Limb (tissue), 2 donors: ENCODE measurements at regions not wholly inside any gene's neighbourhood (a gene's known extent, or its start where the extent isn't known, plus 50 kb on each side); places are given as distances from the start of the nearest gene placed in this dataset.

Experiments used
- DNase-seq, 2 donors: peaks; one replicate each; pipeline ENCODE4 v3.0.0-alpha.2; 2016; ENCODE audit errors: extremely low spot score in 2 of 2

DNA sequence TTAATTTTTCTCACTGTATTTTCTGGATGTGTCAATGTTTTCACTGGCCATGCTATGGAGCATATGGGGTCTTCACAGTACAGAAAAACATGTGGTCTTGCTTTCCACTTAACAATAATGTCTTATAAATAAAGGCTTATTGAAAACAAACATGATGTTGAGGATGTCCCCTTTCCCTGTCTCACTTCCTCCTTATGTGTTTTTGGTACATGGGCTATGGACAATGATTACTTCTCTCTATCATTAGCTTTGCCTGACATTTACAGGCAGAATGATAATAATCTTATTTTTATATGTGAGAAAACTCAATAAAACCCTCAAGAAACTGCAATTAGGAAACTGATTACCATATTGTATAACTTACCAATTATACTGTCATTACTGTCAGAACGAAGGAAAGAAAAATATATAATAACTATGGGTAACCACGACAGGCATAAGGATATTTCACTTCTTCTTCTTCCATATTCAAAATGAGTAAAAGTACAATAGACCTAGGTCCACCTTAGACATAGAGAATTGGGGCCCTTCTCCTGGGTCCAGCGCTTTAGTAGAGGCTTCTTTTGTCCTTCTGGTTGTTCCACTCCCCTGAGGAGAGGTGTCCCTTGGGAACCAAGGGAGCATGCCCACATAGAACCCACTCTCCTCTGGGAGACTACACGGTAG lies 375.0 kb downstream of the MAN2A1 start:
- no peak for DNase-seq

- DNase-seq, result no peak
Measured at GRCh38 chr5:110070836-110071235, 381.1 kb downstream of the MAN2A1 start.

GRCh38 chr5:110072651-110073050 lies 382.9 kb downstream of the MAN2A1 start:
- no peak for DNase-seq

DNA sequence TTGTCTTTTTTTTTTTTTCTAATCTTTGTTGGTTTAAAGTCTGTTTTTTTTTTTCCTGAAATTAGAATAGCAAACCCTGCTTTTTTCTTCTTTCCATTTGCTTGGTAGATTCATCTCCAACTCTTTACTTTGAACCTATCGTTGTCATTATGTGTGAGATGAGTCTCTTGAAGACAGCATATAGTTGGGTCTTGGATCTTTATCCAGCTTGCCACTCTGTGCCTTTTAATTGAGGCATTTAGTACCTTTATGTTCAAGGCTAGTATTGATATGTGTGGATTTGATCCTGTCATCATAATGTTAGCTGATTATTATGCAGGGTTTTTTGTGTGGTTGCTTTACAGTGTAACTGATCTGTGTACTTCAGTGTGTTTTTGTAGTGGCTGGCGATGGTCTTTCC lies 383.8 kb downstream of the MAN2A1 start:
- no peak for DNase-seq

DNA sequence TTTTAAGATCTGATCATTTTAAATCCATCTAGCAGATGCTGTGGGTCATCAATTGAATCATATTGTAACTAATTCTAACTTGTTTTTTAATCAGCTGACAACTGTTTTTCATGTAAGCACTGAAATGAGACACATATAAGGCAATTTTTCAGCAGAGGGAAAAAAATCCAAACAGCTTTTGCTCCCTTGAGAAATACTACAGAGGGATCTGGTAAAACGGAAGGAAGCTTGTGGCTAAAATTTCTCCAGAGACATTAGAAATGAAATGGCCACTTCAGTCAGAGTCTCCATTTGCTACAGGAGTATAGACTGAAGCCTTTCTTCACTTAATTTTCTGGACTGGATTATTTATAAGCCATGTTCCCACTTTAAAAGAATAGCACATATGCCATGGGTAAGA lies 385.9 kb downstream of the MAN2A1 start:
- DNase-seq, result no peak

DNA sequence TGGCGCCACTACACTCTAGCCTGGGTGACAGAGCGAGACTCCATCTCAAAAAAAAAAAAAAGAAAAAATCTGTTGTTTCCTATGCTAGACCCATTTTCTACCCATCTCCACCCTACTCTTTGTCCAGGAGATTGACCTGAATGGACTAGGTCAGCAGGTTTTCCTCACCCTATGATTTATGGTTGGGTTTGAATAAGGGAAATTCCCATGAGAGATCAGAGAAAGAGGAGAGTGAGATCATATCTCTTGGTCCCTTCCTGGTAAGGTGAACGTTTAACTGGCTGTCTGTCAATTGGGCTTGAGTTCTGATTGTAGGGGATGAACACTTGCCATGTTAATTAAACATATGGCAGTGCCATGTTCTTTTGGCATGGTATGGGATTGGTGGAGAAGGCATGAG lies 387.4 kb downstream of the MAN2A1 start:
- DNase-seq, result no peak

- DNase-seq, result no peak
Measured at GRCh38 chr5:110082194-110082593, 392.5 kb downstream of the MAN2A1 start.

DNA sequence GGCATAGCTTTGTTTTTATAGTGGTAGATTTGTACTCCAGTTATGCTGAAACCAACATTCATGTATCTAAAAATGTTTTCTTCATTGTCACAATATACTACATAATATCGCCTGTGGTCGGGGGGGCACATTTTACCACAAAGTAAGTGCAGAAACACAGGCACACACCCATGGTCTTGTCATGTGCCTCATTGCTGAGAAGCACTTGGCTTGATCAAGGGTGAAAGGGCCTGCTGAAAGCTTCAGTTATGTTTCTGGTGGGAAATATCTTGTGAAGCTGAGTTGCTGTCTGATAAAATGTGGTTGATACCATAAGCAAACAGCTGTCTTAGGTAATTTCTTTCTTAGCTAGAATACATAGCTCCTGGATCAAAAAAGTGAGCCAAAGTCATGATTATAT lies 393.1 kb downstream of the MAN2A1 start:
- DNase-seq, result no peak

DNA sequence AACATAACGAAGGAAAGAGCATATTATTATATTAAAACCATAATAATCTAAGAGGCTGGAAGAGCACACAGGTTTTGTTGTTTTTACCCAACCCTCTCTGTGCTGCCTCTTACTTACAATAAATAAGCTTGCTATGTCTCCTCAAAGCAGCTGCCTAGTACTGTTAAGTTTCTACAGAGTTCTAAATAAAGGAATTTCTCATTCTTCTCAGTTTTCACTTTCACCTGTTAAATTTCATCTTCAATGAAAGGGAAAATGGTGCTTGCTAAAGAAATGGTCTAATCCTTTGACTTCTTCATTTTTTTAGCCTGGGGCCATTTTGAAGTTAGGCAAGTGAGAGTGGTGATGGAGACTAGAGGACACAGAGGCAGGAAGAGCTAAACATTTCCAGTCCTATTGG lies 396.1 kb downstream of the MAN2A1 start:
- no peak for DNase-seq

DNA sequence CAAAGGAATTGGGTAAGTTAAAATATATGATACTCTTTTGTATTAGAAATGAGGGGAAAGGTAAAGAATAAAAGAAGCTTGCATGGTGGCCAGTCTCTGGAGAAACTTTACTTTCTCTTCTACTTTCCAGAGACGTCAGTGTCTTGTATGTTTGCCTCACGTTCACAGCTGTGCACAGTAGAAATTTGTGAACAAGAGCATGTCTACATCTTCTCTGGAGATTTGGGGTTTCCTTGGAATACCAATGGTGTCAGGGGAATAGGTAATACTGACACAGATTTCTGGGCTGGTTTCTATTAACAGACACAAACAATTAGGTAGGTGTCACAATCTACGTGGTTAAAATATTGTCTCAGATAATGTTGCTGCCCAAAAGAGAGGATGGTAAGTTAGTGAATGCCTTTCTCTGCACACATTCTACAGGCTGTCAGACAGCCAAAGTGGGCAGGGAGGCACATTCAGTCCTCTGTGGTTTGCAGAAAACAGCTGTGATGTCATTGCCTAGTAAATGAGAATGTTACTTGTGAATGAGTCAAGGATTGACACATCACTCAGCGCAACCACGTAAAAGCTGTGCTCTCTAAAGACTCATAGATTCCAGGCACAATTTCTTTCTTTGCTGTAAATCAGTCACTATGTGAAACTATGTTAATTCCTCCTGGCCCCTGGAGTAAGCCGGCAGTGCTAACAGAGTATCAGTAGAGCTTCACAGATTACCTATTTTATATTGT lies 397.1 kb downstream of the MAN2A1 start:
- DNase-seq, result peak; percentile 32 to 65

DNA sequence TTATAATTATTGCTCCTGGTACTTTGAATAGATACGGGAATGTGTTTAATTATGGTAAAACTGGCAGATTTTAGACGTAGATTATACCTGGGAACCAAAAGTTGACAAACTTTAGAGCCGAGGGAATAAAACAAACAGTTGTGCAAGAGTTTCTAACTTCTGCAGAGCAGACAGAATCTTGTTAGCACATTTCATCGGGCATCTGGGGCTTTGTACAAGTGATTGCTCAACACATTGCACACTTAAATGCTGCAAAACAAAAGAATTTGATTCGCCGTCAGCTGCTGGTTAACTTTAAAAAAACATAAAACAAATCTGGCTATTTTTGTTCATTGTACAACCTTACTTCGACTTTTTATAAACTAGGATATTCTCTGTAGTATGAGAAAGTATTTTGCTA lies 398.1 kb downstream of the MAN2A1 start:
- DNase-seq, result no peak

DNA sequence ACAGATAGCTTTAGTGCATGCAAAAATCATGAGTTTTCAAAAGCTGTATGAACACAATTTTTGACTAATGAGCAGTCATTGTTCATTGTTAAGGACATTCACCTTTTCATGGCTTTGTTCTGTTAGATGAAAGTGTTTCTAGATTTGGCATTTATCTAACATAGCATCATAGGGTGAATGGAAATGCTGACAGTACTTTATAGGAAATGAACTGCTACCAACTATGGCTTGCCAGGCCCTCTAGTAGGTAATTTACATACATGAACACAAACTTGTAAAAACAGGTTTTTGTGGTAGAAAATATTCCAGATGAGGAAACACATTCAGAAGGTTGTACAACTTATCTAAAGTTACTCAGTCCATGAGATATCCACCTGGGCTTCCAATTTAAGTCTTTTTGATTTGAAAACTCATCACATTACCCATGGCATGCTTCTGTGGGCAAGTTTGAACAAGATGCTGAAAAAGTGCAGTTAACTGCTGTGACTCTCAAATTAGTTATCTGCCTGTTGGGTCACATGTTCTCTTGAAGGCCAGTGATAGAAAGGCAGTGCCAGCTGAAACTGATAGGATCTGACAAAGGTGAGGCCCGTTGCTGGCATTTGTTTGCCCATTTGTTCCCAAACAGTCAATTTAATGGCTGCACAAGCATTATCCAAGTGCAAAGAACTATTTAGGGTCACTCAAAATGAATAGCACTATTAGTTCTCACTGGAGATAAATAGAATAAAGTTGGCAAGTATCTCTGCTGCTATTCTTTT lies 399.1 kb downstream of the MAN2A1 start:
- DNase-seq, result no peak

GRCh38 chr5:110092955-110093785 lies 403.4 kb downstream of the MAN2A1 start:
- no peak for DNase-seq

- DNase-seq, result no peak
Measured at GRCh38 chr5:110094109-110094508, 404.4 kb downstream of the MAN2A1 start.

- DNase-seq, result no peak
Measured at GRCh38 chr5:110094548-110094947, 404.8 kb downstream of the MAN2A1 start.

DNA sequence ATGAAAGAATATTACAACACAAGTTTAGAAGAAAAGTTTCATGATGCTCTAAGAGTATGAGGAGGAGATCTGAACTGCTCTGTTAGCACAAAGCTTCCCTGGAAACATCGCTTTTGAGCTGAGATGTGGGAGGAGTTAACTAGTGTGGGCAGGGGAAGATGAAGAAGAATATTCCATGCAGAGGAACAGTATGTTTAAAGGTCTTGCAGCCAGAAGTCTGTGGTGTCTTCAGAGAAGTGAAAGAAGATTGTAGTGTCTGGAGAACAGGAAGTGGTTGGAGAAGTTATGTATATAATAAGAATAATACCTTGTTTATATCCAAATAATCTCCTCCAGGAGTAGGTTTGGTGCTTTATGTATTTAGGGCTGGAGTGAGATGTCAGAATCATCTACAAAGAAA lies 406.7 kb downstream of the MAN2A1 start:
- DNase-seq, result no peak

GRCh38 chr5:110099572-110099971 lies 409.8 kb downstream of the MAN2A1 start:
- no peak for DNase-seq

DNA sequence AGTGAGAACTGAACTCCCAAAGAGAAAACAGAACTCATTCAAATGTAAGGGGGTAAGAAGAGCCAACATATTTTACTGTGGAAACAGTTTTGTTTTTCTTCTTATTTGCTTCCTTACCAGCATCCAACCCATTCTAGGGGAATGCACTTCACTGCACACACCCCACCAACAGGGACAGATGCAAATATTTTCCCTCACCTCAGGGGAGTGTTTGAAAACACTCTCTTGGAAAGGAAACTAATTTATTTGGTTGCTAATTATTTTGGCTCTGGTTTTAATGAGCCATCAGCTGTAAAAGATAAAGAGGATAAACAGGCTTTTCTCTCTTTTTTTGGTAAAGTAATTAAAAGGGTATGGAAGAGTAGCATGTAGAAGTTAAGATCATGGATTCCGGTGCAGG lies 413.4 kb downstream of the MAN2A1 start:
- no peak for DNase-seq

GRCh38 chr5:110104060-110104725 lies 414.5 kb downstream of the MAN2A1 start:
- DNase-seq, result no peak

DNA sequence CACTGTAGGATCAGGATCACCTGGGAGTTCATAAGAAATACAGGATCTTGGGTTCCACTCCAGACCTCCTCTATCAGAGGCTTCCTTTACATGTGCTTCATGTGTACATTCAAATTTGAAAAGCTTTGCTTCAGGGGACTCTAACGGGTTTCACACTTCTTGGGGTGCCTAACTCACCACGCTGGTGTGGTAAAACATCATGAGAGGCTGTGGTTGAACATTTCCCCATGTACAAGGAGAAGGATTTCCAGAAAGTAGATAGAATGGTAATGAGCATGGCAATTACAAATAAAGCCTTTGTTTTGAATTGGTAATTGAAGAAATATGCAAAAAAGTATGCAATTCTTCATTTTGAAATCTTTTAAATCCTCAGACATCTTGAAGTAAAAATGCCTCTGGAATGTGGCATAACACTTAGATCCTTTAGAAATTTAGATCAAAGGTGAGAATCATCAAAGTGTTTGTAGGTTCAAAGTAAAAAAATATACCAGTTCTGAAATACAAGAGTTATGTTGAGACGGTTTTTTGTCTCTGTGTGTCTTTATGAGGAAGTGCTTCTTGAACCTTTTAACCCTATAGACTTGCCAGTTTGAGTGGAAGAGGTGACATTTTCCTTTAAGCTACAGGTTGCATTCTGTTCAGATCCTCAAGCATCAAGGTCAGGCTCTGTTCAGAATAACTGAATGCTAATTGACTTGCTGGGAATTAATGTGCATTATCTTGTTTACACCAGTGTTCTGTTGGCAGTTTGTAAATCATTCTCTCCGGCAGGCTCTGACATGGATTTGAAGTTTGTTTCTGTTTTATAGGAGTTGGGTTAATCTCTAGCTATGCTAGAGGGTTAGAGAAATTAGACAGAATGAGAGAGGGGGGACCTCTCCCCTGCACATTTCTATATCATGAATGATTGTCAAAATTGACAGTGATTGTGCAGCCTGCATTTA lies 415.3 kb downstream of the MAN2A1 start:
- DNase-seq, result no peak
